Stimulated activated CD4-positive, alpha-beta T cell treated with anti-CD3 and anti-CD28 coated beads, Interleukin-12 subunit alpha, Interleukin-12 subunit beta, amount 100 ng/mL, for 24 hours (primary cell): ENCODE measurements at regions not wholly inside any gene's neighbourhood (a gene's known extent, or its start where the extent isn't known, plus 50 kb on each side); places are given as distances from the start of the nearest gene placed in this dataset.
"Not testable (repeated sequence)": the region's sequence is repeated elsewhere in the genome, so short reads cannot be mapped to it uniquely, and the experiment has no call there.

ENCODE experiments used
- DNase-seq, 2 experiments: peaks; one replicate each; pipeline ENCODE4 v3.0.0-alpha.2; 2020; ENCODE audit warnings: low read depth in 2 of 2

- DNase-seq, result no peak
These were observed 213.6 kb downstream of the FBXO8 start for GRCh38 chr4:174069848-174070330.

DNA sequence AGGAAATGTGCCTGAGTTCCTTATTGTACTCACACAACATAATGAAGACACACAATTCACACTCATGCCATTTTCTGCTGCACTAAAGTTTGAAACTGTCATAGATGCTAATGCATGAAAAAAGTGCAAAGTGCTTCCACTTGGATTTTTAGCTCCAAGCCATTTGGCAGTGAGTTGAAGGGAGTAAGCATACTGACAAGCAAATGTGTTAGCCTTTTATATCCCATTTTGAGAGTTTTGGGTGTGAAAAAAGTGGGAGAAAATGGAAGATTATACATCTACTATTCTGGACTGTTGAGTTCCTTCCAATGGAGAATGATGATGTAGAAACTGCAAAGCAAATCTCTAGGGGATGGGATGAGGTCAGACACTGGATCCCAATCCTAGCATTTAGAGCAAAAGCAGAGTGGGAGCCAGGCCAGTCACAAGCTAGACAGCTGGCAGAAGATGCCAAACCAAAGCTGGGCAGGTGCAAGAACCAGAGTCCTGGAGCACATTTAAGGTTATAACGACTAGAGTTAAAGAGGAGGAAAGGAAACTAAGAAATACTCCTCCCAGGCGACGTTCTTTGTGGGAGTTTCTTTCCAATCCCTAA, 216.8 kb downstream of the FBXO8 start:
- DNase-seq, result no peak

GRCh38 chr4:174062831-174063230, 220.6 kb downstream of the FBXO8 start:
- DNase-seq, result no peak

GRCh38 chr4:174061026-174061425, 222.4 kb downstream of the FBXO8 start:
- no peak for DNase-seq

- DNase-seq, result no peak
These were observed 224.6 kb downstream of the FBXO8 start for GRCh38 chr4:174058846-174059245.

DNA sequence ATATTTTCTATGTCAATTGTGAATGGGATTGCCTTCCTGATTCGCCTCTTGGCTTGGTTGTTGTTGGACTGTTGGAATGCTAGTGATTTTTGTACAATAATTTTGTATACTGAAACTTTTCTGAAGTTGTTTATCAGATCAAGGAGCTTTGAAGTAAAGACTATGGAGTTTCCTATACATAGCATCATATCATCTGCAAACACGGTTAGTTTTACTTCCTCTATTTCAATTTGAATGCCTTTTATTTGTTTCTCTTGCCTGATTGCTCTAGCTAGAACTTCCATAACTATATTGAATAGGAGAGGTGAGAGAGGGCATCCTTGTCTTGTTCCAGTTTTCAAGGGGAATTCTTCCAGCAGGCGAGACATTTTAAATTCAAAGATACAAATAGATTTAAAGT, 226.5 kb downstream of the FBXO8 start:
- no peak for DNase-seq

DNA sequence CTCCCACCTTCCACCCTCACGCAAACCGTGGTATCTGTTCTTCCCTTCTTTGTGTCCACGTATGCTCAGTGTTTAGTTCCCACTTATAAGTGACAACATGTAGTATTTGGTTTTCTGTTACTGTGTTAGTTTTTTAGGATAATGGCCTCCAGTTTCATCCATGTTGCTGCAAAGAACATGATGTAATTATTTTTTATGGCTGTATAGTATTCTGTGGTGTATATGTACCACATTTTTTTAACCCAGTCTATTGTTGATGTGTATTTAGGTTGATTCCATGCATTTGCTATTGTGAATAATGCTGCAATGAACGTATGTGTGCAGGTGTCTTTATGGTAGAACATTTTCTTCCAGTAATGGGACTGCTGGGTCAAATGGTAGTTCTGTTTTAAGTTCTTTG, 228.1 kb downstream of the FBXO8 start:
- no peak for DNase-seq

- DNase-seq, result no peak
These were observed 229.6 kb downstream of the FBXO8 start for GRCh38 chr4:174053895-174054294.

DNA sequence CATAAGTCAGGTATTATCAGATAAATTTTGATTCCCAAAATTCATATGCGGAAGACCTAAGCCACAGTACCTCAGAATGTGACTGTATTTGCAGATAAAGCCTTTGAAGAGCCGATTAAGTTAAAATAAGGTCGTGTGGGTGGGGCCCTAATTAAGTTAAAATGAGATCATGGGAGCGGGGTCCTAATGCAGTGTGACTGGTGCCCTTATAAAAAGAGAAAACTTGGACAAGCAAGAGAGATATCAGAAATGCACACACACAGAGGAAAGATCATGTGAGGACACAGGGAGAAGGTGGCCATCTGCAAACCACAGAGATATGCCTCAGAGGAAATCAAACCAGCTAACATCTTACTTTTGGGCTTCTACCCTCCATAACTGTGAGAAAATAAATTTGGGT, 236.1 kb downstream of the FBXO8 start:
- DNase-seq, result no peak

- not testable (repeated sequence) for DNase-seq
These were observed 237.6 kb downstream of the FBXO8 start for GRCh38 chr4:174045829-174046228.

- no peak for DNase-seq
These were observed 238.1 kb downstream of the FBXO8 start for GRCh38 chr4:174045381-174045780.

DNA sequence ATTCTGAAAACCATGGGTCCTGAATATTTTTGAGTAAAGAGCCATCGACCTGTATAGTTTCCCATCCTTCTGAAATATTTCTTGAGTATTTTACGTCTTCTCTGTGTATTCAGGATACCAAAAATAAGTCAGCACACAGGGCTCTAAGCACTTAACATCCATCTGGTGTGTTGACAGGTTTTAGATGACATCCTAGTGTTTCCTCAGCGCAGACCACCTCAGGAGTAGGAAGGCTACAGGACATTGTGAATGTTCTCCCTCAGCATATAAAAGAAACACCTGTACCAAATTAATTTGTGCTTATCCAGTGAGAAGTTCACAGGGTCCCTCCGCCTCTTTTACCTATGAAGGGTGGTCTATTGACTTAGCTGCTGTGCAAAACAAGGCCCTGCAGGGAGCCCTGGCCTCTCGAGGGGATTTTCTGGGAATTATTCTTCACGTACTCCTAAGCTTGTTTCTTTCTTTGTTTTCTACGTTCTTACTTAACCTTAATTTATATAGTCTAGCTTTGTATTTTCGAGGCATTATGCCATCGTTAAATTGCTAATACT, 241.8 kb downstream of the FBXO8 start:
- DNase-seq, result no peak

DNA sequence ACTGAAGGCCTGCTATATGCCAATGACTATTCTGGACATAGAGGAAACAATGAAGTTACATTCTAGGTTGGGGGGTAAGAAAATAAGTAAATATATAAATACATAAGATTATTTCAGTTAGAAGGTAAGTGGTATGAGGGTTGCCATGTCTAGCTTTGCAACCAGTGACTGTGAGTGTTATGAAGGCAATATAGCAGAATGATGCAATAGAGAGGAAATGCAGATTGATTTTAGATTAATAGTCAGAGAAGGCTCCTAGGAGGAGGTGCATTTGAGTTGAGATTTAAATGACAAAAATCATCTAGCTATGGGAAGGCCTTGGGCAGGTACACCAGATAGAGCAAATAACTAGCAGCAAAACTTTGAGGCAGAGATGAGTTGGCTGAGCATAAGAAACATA, 243.2 kb downstream of the FBXO8 start:
- DNase-seq, result no peak

- no peak for DNase-seq
These were observed 245.0 kb downstream of the FBXO8 start for GRCh38 chr4:174038481-174038880.

GRCh38 chr4:174037631-174038030, 245.8 kb downstream of the FBXO8 start:
- no peak for DNase-seq

GRCh38 chr4:174037049-174037448, 246.4 kb downstream of the FBXO8 start:
- DNase-seq, result no peak

DNA sequence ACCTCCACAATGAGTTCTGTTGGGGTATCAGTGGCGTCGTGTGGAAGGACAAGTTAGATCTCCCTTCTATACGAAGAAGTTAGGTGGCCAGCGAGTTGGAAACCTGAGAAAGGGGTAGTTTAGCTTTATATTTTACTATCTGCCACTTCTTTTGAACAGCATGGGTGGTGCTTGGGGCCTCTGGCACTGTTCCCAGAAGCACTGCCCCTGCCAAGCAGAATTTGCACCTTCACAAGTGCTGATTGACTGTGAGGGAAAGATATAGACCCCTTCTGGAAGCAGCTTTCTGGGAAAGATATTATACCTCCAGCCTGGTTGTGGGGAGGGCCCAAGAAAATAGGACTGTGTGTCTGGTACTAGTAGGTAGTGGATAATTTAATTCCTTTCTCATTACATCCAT, 246.9 kb downstream of the FBXO8 start:
- no peak for DNase-seq

DNA sequence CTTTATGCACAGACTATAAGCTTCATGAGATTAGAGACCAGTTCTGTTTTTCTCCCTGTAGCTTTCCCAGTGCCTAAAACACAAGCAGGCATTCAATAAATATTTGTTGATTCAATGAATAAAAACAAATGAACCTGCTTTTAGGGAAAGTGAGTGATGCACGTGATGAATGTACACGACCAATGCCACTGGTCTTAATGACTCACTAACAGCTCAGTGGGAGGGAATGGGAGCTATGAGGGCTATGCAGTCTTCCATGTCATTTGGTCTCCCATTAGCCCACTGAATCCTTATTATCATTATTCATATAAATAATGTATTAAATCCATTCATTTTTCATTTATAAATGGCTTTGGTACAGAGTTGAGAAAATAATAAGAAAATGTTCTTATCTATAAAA, 247.4 kb downstream of the FBXO8 start:
- no peak for DNase-seq

DNA sequence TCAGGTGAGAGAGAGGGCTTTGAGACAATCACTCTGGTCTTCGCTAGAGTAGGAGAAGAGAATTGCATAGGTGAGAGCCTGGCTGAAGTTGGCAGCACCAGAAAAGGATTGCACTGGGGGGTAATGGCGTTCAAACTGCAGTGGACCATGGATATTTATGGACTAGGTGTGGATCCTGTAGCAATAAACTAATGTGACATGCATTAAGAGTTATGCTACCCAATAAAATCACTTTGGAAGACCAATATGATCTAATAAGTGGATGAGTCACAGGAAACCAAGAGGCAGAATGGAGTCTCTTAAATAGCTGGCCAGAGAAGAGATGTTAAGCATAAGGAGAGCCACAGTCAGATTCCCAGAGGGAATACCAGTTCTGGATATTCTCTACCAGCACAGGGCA, 259.8 kb downstream of the FBXO8 start:
- no peak for DNase-seq

GRCh38 chr4:174018236-174018635, 265.2 kb downstream of the FBXO8 start:
- DNase-seq, result no peak

- no peak for DNase-seq
These were observed 267.2 kb downstream of the FBXO8 start for GRCh38 chr4:174016251-174016650.

GRCh38 chr4:174012886-174013259, 270.6 kb downstream of the FBXO8 start:
- DNase-seq, result no peak

GRCh38 chr4:174012135-174012885, 271.2 kb downstream of the FBXO8 start:
- DNase-seq, result no peak
